IMR-90 (cell line): ENCODE measurements at regions not wholly inside any gene's neighbourhood (a gene's known extent, or its start where the extent isn't known, plus 50 kb on each side); places are given as distances from the start of the nearest gene placed in this dataset.

Source experiments
- ATAC-seq: fragments of 200-7000 bp; cut with Tn5 transposase; 2 replicates; pipeline ENCODE4 v1.9.1; 2020; ENCODE audit warnings: low read depth, mild to moderate bottlenecking, moderate library complexity
- BruUV-seq: library from RNA; stranded (reverse); fragments of 400-500 nt; replicated peaks from 2 replicates; lab custom pipeline; 2021; lab: Mats Ljungman, UMichigan
- CTCF ChIA-PET: fragments of 300-600 bp; formaldehyde crosslinking; extraction: SDS; loops from one replicate; lab custom pipeline; 2021; ENCODE audit warnings: antibody characterized with exemption; lab: Yijun Ruan, JAX
- POLR2A ChIA-PET: fragments of 300-600 bp; sonication (Branson Sonifier 250); formaldehyde crosslinking; loops from one replicate; lab custom pipeline; 2022; ENCODE audit warnings: antibody characterized with exemption; ENCODE audit not compliant: unreplicated experiment; lab: Charles Lee
- DNase-seq: peaks from one replicate; pipeline ENCODE4 v3.0.0; 2013
- H2AFZ ChIP-seq: replicated peaks from 2 replicates; pipeline ENCODE3; 2013; ENCODE audit warnings: low read length, mild to moderate bottlenecking; ENCODE audit not compliant: poor library complexity
- H2AK5ac ChIP-seq: 2 replicates; pipeline ENCODE4 v1.6.1; 2013; ENCODE audit warnings: low read depth, low read length, inconsistent platforms
- H2AK9ac ChIP-seq: replicated peaks from 2 replicates; pipeline ENCODE3; 2013; ENCODE audit warnings: mild to moderate bottlenecking, low read depth, low read length, moderate library complexity; ENCODE audit not compliant: poor library complexity
- H2BK120ac ChIP-seq: 2 replicates; pipeline ENCODE4 v1.6.1; 2013; ENCODE audit warnings: low read depth, low read length, inconsistent platforms
- H2BK15ac ChIP-seq: 3 replicates; pipeline ENCODE4 v1.6.1; 2013; ENCODE audit warnings: low read depth, low read length, inconsistent platforms
- H2BK20ac ChIP-seq: 2 replicates; pipeline ENCODE4 v1.6.1; 2013; ENCODE audit warnings: low read depth, mild to moderate bottlenecking, inconsistent platforms, low read length, moderate library complexity
- H2BK5ac ChIP-seq: 2 replicates; pipeline ENCODE4 v1.6.1; 2013; ENCODE audit warnings: mild to moderate bottlenecking, low read depth, low read length, inconsistent platforms; ENCODE audit not compliant: poor library complexity, severe bottlenecking
- H3K14ac ChIP-seq: replicated peaks from 2 replicates; pipeline ENCODE4 v1.6.1; 2013; ENCODE audit warnings: low read depth, low read length, inconsistent platforms
- H3K18ac ChIP-seq: 2 replicates; pipeline ENCODE4 v1.6.1; 2013; ENCODE audit warnings: low read depth, low read length, control low read depth
- H3K23ac ChIP-seq: 2 replicates; pipeline ENCODE4 v1.6.1; 2013; ENCODE audit warnings: low read depth, low read length, inconsistent platforms
- H3K27ac ChIP-seq: 2 replicates; pipeline ENCODE4 v1.5.1; 2013; ENCODE audit warnings: mild to moderate bottlenecking, control low read depth, low read length; ENCODE audit not compliant: insufficient read depth
- H3K27me3 ChIP-seq: 2 replicates; pipeline ENCODE4 v1.6.1; 2013; ENCODE audit warnings: low read length; ENCODE audit not compliant: control insufficient read depth, insufficient read depth
- H3K36me3 ChIP-seq: 2 replicates; pipeline ENCODE4 v1.6.1; 2013; ENCODE audit warnings: low read length, mixed read lengths; ENCODE audit not compliant: control insufficient read depth, insufficient read depth
- H3K4ac ChIP-seq: 2 replicates; pipeline ENCODE4 v1.6.1; 2013; ENCODE audit warnings: low read depth, low read length, inconsistent platforms
- H3K4me1 ChIP-seq: 2 replicates; pipeline ENCODE4 v1.6.1; 2013; ENCODE audit warnings: low read length, mixed read lengths; ENCODE audit not compliant: control insufficient read depth, insufficient read depth
- H3K4me2 ChIP-seq: 2 replicates; pipeline ENCODE4 v1.6.1; 2013; ENCODE audit warnings: low read depth, mild to moderate bottlenecking, control low read depth, low read length, moderate library complexity
- H3K4me3 ChIP-seq: 2 replicates; pipeline ENCODE4 v1.5.1; 2013; ENCODE audit warnings: low read depth, mild to moderate bottlenecking, control low read depth, low read length, moderate library complexity; ENCODE audit not compliant: insufficient read depth
- H3K56ac ChIP-seq: 2 replicates; pipeline ENCODE4 v1.6.1; 2013; ENCODE audit warnings: low read length, inconsistent platforms; ENCODE audit not compliant: insufficient read depth; ENCODE audit errors: extremely low read depth
- H3K79me1 ChIP-seq, 2 experiments: 2 replicates each; pipeline ENCODE4 v1.6.1; 2013; ENCODE audit warnings: low read length in 2 of 2, inconsistent platforms in 1 of 2, low read depth in 1 of 2
- H3K9ac ChIP-seq: 2 replicates; pipeline ENCODE4 v1.6.1; 2013; ENCODE audit warnings: low read depth, low read length, control low read depth
- H3K9me1 ChIP-seq: 2 replicates; pipeline ENCODE4 v1.6.1; 2013; ENCODE audit warnings: low read length, inconsistent platforms; ENCODE audit not compliant: insufficient read depth
- H3K9me3 ChIP-seq: 2 replicates; pipeline ENCODE4 v1.6.1; 2013; ENCODE audit warnings: low read length; ENCODE audit not compliant: control insufficient read depth, insufficient read depth
- H4K20me1 ChIP-seq: 2 replicates; pipeline ENCODE4 v1.6.1; 2013; ENCODE audit warnings: low read length, inconsistent platforms; ENCODE audit not compliant: insufficient read depth
- H4K5ac ChIP-seq: 2 replicates; pipeline ENCODE4 v1.6.1; 2013; ENCODE audit warnings: mild to moderate bottlenecking, low read depth, low read length, control low read depth
- H4K8ac ChIP-seq, 2 experiments: 2 replicates each; pipeline ENCODE4 v1.6.1; 2013; ENCODE audit warnings: low read depth in 2 of 2, low read length in 2 of 2, control low read depth in 1 of 2, inconsistent platforms in 1 of 2
- H4K91ac ChIP-seq: 2 replicates; pipeline ENCODE4 v1.6.1; 2013; ENCODE audit warnings: low read depth, low read length, inconsistent platforms; ENCODE audit not compliant: insufficient read depth
- BHLHE40 ChIP-seq: fragments of 150-350 bp; IDR thresholded peaks from 2 replicates; pipeline ENCODE4 v1.6.1; 2016; ENCODE audit warnings: mild to moderate bottlenecking, low read depth, low read length
- CEBPB ChIP-seq: IDR thresholded peaks from 2 replicates; pipeline ENCODE4 v1.6.1; 2012; ENCODE audit warnings: low read depth, low read length, improper control_type of control experiment
- CHD1 ChIP-seq: IDR thresholded peaks from 2 replicates; pipeline ENCODE4 v1.6.1; 2012; ENCODE audit warnings: low read depth, low read length, improper control_type of control experiment
- CTCF ChIP-seq: conservative IDR thresholded peaks from 2 replicates; pipeline ENCODE4 v1.5.1; 2012; ENCODE audit warnings: mild to moderate bottlenecking, low read depth, low read length, improper control_type of control experiment
- ELK1 ChIP-seq: fragments of 150-350 bp; IDR thresholded peaks from 2 replicates; pipeline ENCODE4 v1.6.1; 2016; ENCODE audit warnings: low read depth, mild to moderate bottlenecking, low read length, moderate library complexity, borderline replicate concordance
- FOS ChIP-seq: fragments of 150-350 bp; IDR thresholded peaks from 2 replicates; pipeline ENCODE4 v1.6.1; 2016; ENCODE audit warnings: low read depth, low read length
- MAFK ChIP-seq: IDR thresholded peaks from 2 replicates; pipeline ENCODE4 v1.6.1; 2012; ENCODE audit warnings: low read depth, low read length, improper control_type of control experiment
- MAZ ChIP-seq: IDR thresholded peaks from 2 replicates; pipeline ENCODE4 v1.6.1; 2012; ENCODE audit warnings: low read depth, mild to moderate bottlenecking, low read length, improper control_type of control experiment, moderate library complexity, borderline replicate concordance
- MXI1 ChIP-seq: IDR thresholded peaks from 2 replicates; pipeline ENCODE4 v1.6.1; 2012; ENCODE audit warnings: low read depth, mild to moderate bottlenecking, low read length, moderate library complexity, borderline replicate concordance
- NFE2L2 ChIP-seq: fragments of 150-350 bp; IDR thresholded peaks from 2 replicates; pipeline ENCODE4 v1.6.1; 2016; ENCODE audit warnings: low read depth, mild to moderate bottlenecking, low read length
- POLR2A ChIP-seq: IDR thresholded peaks from 2 replicates; pipeline ENCODE4 v1.6.1; 2012; ENCODE audit warnings: mild to moderate bottlenecking, low read depth, low read length
- RAD21 ChIP-seq: IDR thresholded peaks from 2 replicates; pipeline ENCODE4 v1.6.1; 2012; ENCODE audit warnings: low read length, improper control_type of control experiment
- RCOR1 ChIP-seq: IDR thresholded peaks from 2 replicates; pipeline ENCODE4 v1.6.1; 2012; ENCODE audit warnings: mild to moderate bottlenecking, low read length, improper control_type of control experiment; ENCODE audit not compliant: insufficient replicate concordance
- RFX5 ChIP-seq: IDR thresholded peaks from 2 replicates; pipeline ENCODE4 v1.8.0; 2012; ENCODE audit warnings: low read depth, mild to moderate bottlenecking, low read length, moderate library complexity
- SMC3 ChIP-seq: fragments of 150-350 bp; IDR thresholded peaks from 2 replicates; pipeline ENCODE4 v1.6.1; 2016; ENCODE audit warnings: low read depth, mild to moderate bottlenecking, antibody characterized with exemption, low read length, moderate library complexity
- USF2 ChIP-seq: fragments of 150-350 bp; IDR thresholded peaks from 2 replicates; pipeline ENCODE4 v1.6.1; 2017; ENCODE audit warnings: mild to moderate bottlenecking, antibody characterized with exemption, low read length, low read depth
- WGBS, 2 experiments: methylation state at CpG; one replicate each; pipeline versions ENCODE4 v1.1.5 to v1.1.7; 2013; ENCODE audit warnings: missing lambda C conversion rate in 2 of 2; ENCODE audit not compliant: insufficient read length in 1 of 2; ENCODE audit errors: extremely low coverage in 2 of 2; 5-methylcytosine and 5-hydroxymethylcytosine counted together
- dilution Hi-C: fragments of 300-500 bp; cut with HindIII; formaldehyde crosslinking; loops from one replicate; pipeline ENCODE4 v1.14.3; 2018; ENCODE audit warnings: low sequenced_read_pairs; ENCODE audit not compliant: unreplicated experiment
- in situ Hi-C: fragments of 300-500 bp; cut with MboI; formaldehyde crosslinking; loops from 3 replicates; pipeline ENCODE4 v1.14.3; 2019; ENCODE audit warnings: low sequenced_read_pairs, inconsistent platforms, mixed read lengths
- intact Hi-C: fragments of 100-400 bp; cut with micrococcal nuclease; formaldehyde crosslinking; loops from 2 replicates; pipeline ENCODE4 v1.10.0; 2022

GRCh38 chr1:22210636-22211035 lies 67.7 kb upstream of the WNT4 start:
- H3K4me1 ChIP-seq = no peaks in the 10 kb centered on the region
- no peak overlapping the region for H2BK15ac ChIP-seq
- no peaks in the 10 kb centered on the region; the same call in 1 of the 2 replicates for H3K9me3 ChIP-seq
- DNase-seq (no peak), ATAC-seq (no peak)
- no peak for TF ChIP-seq MAZ
- no peak for TF ChIP-seq FOS
- TF ChIP-seq SMC3 = no peak
- TF ChIP-seq POLR2A = no peak
- TF ChIP-seq CEBPB = no peak
- TF ChIP-seq CTCF = no peak
- no peak for TF ChIP-seq NFE2L2
- TF ChIP-seq MXI1 = no peak
- TF ChIP-seq CHD1 = no peak
- TF ChIP-seq RFX5 = no peak
- TF ChIP-seq MAFK = no peak
- TF ChIP-seq BHLHE40 = no peak
- TF ChIP-seq ELK1 = no peak
- TF ChIP-seq USF2 = no peak
- TF ChIP-seq RAD21 = no peak
- no peak for TF ChIP-seq RCOR1
- no peaks in the 10 kb centered on the region for H3K9me1 ChIP-seq
- in situ Hi-C loops = no loop called here
- no peak overlapping the region for H2AFZ ChIP-seq
- no peak overlapping the region for H3K56ac ChIP-seq
- POLR2A ChIA-PET = no interaction called here
- no peak overlapping the region for H3K27ac ChIP-seq
- H3K27me3 ChIP-seq = peaks cover 76% of the 10 kb centered on the region
- no peaks in the 10 kb centered on the region; the same call in 1 of the 2 replicates for H4K20me1 ChIP-seq
- no peak overlapping the region for H3K23ac ChIP-seq
- H3K14ac ChIP-seq = no peak overlapping the region
- CTCF ChIA-PET = no interaction called here
- H2AK9ac ChIP-seq = no peak overlapping the region
- no peak overlapping the region for H3K18ac ChIP-seq
- no peak overlapping the region for H3K4me2 ChIP-seq
- no peak overlapping the region for H2BK20ac ChIP-seq
- WGBS, 2 experiments = 34% methylated on average over 6 of the region's 7 CpGs; no CpG with 5 or more reads in 1 of the 2 experiments
- dilution Hi-C loops = no loop called here
- no peak overlapping the region for H4K91ac ChIP-seq
- H4K8ac ChIP-seq = no peak overlapping the region
- no peak overlapping the region for H2BK5ac ChIP-seq
- H3K36me3 ChIP-seq = no peaks in the 10 kb centered on the region
- H2BK120ac ChIP-seq = no peak overlapping the region
- H3K4me3 ChIP-seq = no peak overlapping the region
- H3K9ac ChIP-seq = no peak overlapping the region
- BruUV-seq = no TSS peak
- H3K79me1 ChIP-seq = no peaks in the 10 kb centered on the region
- intact Hi-C loops = no loop called here
- no peak overlapping the region for H3K4ac ChIP-seq
- H2AK5ac ChIP-seq = no peak overlapping the region
- H4K5ac ChIP-seq = no peak overlapping the region
